Neural crest cell (in vitro differentiated cells): ENCODE measurements at regions not wholly inside any gene's neighbourhood (a gene's known extent, or its start where the extent isn't known, plus 50 kb on each side); places are given as distances from the start of the nearest gene placed in this dataset.
A peak's percentile ranks its signal among the peaks of the same experiment; 100 is the strongest.

Experiments used
- DNase-seq: peaks from one replicate; pipeline ENCODE4 v3.0.0; 2021; ENCODE audit warnings: low read depth, mixed read lengths, low spot score
- H3K27ac Mint-ChIP-seq: one replicate; pipeline ENCODE4 v1.8.0; 2021; ENCODE audit warnings: mild to moderate bottlenecking, mixed read lengths; ENCODE audit not compliant: unreplicated experiment
- H3K27me3 Mint-ChIP-seq: 2 replicates; pipeline ENCODE4 v1.8.0; 2021; ENCODE audit warnings: low read depth, mild to moderate bottlenecking, mixed read lengths
- H3K36me3 Mint-ChIP-seq: 2 replicates; pipeline ENCODE4 v1.8.0; 2021; ENCODE audit warnings: low read depth, mild to moderate bottlenecking, mixed read lengths
- H3K4me1 Mint-ChIP-seq: 2 replicates; pipeline ENCODE4 v1.8.0; 2021; ENCODE audit warnings: mixed read lengths
- H3K4me3 Mint-ChIP-seq: one replicate; pipeline ENCODE4 v1.8.0; 2021; ENCODE audit warnings: mild to moderate bottlenecking, mixed read lengths
- H3K9me3 Mint-ChIP-seq: 2 replicates; pipeline ENCODE4 v1.8.0; 2021; ENCODE audit warnings: mixed read lengths
- TF ChIP-seq, protein P1 (sequence below): fragments of 200-600 bp; sonication (generic); conservative IDR thresholded peaks from 2 replicates; pipeline ENCODE4 v1.5.0; 2021; ENCODE audit warnings: antibody characterized with exemption, mild to moderate bottlenecking

DNA sequence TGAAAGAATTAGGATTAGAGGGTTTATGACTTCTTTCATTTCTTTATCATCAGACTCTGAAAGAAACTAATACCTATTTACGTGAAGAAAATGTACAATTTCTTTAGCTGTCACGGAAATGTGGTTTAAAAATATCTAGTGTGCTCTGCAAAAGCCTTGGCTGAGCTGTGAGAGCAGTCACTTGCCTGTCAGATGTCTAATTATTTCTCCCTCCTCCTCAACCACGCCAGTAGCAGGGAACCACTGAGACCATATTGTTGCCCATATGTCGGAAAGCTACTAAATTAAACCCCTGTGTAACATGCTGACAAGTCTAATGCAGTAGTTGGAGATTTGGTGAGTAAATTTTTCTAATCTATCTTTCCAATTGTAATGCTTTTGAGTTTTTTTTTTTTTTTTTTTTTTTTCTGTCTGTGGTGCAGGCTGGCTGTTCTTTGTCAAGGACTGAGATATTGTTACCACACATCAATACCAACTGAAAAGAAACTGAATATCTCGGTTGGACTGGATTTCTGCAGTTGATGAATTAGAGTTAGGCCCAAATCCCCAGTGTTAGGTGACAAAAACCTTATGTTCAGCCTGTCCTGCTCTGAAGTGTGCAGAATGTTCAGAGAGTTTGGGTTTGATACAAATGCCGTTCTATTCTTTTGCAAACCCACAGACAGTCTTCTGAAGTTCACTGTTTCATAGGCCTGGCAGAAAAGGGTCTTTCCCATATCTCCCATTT is 302.9 kb upstream of the SYNCRIP start:
- Mint-ChIP-seq H3K4me3 (no peak overlapping the region), H3K36me3 (peaks cover 4% of the 10 kb centered on the region), H3K9me3 (peaks cover 5% of the 10 kb centered on the region), H3K27me3 (no peaks in the 10 kb centered on the region), H3K4me1 (peaks cover 12% of the 10 kb centered on the region), H3K27ac (no peak overlapping the region)
- TF ChIP-seq, protein P1, sequence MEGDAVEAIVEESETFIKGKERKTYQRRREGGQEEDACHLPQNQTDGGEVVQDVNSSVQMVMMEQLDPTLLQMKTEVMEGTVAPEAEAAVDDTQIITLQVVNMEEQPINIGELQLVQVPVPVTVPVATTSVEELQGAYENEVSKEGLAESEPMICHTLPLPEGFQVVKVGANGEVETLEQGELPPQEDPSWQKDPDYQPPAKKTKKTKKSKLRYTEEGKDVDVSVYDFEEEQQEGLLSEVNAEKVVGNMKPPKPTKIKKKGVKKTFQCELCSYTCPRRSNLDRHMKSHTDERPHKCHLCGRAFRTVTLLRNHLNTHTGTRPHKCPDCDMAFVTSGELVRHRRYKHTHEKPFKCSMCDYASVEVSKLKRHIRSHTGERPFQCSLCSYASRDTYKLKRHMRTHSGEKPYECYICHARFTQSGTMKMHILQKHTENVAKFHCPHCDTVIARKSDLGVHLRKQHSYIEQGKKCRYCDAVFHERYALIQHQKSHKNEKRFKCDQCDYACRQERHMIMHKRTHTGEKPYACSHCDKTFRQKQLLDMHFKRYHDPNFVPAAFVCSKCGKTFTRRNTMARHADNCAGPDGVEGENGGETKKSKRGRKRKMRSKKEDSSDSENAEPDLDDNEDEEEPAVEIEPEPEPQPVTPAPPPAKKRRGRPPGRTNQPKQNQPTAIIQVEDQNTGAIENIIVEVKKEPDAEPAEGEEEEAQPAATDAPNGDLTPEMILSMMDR = no peak
- no peak for DNase-seq

DNA sequence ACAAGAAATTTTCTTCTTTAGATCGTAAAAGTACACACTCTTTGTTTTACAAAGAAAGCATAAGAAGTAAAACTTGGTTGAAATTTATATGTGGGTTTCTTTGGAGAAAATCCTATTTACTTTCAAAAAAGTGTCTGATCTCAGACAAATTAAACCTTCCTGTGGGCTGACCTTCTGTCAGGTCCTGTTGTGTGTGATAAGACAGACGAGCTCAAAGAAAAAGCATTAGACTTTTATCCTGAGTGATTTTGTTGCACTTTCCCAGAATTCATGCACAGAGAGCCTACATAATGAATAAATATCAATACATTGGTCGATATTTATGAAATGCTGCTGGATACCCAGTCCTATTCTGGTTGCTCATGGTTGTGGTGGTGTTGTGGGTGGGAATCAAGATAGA is 302.1 kb upstream of the SYNCRIP start:
- no peak overlapping the region for H3K4me3 Mint-ChIP-seq
- TF ChIP-seq, protein P1 = no peak
- no peaks in the 10 kb centered on the region for H3K36me3 Mint-ChIP-seq
- no peak overlapping the region for H3K27ac Mint-ChIP-seq
- H3K27me3 Mint-ChIP-seq = no peaks in the 10 kb centered on the region
- H3K9me3 Mint-ChIP-seq = no peaks in the 10 kb centered on the region
- peaks cover 12% of the 10 kb centered on the region for H3K4me1 Mint-ChIP-seq
- DNase-seq = no peak

DNA sequence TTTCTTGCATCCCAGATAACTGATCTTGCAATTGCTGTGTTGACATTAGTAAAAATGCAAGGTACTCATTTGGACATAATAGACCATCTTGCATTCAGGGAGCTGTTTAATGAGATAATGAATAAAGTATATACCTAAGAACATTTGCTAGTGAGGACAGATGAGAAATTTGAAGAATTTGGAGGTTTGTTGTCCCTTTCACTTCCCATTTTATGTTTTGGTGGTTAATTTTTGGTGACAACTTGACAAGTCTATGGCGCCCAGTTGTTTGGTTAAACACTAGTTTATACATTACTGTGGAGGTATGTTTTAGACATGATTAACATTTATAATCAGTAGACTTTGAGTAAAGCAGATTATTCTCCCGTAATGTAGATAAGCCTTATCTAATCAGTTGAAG is 300.2 kb upstream of the SYNCRIP start:
- no peak overlapping the region for H3K4me3 Mint-ChIP-seq
- H3K27ac Mint-ChIP-seq = no peak overlapping the region
- H3K36me3 Mint-ChIP-seq = no peaks in the 10 kb centered on the region
- peaks cover under 1% of the 10 kb centered on the region for H3K9me3 Mint-ChIP-seq
- peaks cover 5% of the 10 kb centered on the region for H3K4me1 Mint-ChIP-seq
- no peaks in the 10 kb centered on the region for H3K27me3 Mint-ChIP-seq
- TF ChIP-seq, protein P1 = no peak
- no peak for DNase-seq

DNA sequence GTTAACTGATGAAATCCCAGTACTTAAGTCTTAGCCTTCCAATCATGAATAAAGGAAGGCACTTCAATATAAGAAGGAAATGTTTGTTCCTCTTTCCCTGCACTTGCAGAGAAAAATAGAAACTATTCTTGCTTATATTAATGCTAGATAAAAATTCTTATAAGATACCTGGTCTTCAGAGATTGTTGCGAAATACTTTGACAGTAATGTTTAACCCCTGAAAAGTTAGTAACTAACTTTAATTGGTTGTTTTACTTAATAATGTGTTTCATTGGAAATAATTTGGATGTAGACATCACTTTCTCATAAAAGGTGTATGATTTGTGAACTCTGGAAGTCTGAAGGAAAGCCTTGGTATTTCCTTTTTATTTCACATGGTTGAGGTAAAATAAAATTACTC is 294.2 kb upstream of the SYNCRIP start:
- Mint-ChIP-seq H3K4me3 (no peak overlapping the region), H3K27ac (no peak overlapping the region), H3K9me3 (peaks cover 8% of the 10 kb centered on the region), H3K36me3 (peaks cover 3% of the 10 kb centered on the region), H3K4me1 (no peaks in the 10 kb centered on the region), H3K27me3 (no peaks in the 10 kb centered on the region)
- TF ChIP-seq, protein P1 = no peak
- no peak for DNase-seq

DNA sequence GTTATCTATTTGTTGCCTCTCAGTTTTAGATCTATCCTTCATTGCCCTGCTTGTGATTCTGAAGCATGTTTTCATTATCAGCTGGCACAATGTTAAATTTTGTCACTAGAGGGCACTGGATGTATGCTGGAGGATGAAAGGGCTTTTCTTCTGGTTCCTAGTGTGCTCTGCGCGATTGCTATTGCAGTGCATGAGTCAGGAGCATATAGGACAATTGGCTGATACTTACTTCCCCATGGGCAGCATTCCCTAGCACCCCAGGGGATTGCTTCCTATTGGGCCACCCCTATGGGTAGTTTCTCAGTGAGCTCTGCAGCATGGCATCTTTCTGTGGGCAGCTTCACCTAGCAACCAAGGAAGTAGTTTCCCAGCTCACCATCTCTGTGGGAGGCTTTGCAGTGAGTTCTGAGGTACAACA is 280.3 kb upstream of the SYNCRIP start:
- H3K36me3 Mint-ChIP-seq = no peaks in the 10 kb centered on the region
- no peak overlapping the region for H3K27ac Mint-ChIP-seq
- no peaks in the 10 kb centered on the region for H3K4me1 Mint-ChIP-seq
- H3K4me3 Mint-ChIP-seq = no peak overlapping the region
- H3K9me3 Mint-ChIP-seq = peaks cover 2% of the 10 kb centered on the region
- DNase-seq = peak; percentile 31
- no peaks in the 10 kb centered on the region for H3K27me3 Mint-ChIP-seq
- TF ChIP-seq, protein P1 = peak; percentile 84
